Smooth muscle cell (in vitro differentiated cells): ENCODE measurements at regions not wholly inside any gene's neighbourhood (a gene's known extent, or its start where the extent isn't known, plus 50 kb on each side); places are given as distances from the start of the nearest gene placed in this dataset.

Experiments used
- DNase-seq: peaks from one replicate; lab custom pipeline; 2025; ENCODE audit not compliant: unreplicated experiment; lab: John Stamatoyannopoulos, UW
- H2AFZ ChIP-seq: fragments of 200-600 bp; sonication (generic); 2 replicates; pipeline ENCODE4 v1.6.0; 2016; ENCODE audit warnings: antibody characterized with exemption, low read depth, mild to moderate bottlenecking
- H3F3A ChIP-seq: fragments of 200-600 bp; sonication (generic); 2 replicates; pipeline ENCODE4 v1.6.0; 2017; ENCODE audit warnings: antibody characterized with exemption, low read depth
- H3K27ac ChIP-seq: fragments of 200-600 bp; sonication (generic); 2 replicates; pipeline ENCODE4 v1.5.1; 2016; ENCODE audit warnings: low read depth, mild to moderate bottlenecking
- H3K27me3 ChIP-seq: fragments of 200-600 bp; sonication (generic); 2 replicates; pipeline ENCODE4 v1.6.1; 2016; ENCODE audit warnings: low read depth, mild to moderate bottlenecking
- H3K36me3 ChIP-seq: fragments of 200-600 bp; sonication (generic); 2 replicates; pipeline ENCODE4 v1.5.1; 2016; ENCODE audit warnings: low read depth
- H3K4me1 ChIP-seq: fragments of 200-600 bp; sonication (generic); 2 replicates; pipeline ENCODE4 v1.5.1; 2016; ENCODE audit warnings: low read depth
- H3K4me2 ChIP-seq: fragments of 200-600 bp; sonication (generic); 2 replicates; pipeline ENCODE4 v1.6.0; 2016; ENCODE audit warnings: mild to moderate bottlenecking
- H3K4me3 ChIP-seq: fragments of 200-600 bp; sonication (generic); 2 replicates; pipeline ENCODE4 v1.5.1; 2016; ENCODE audit warnings: mild to moderate bottlenecking
- H3K79me2 ChIP-seq: fragments of 200-600 bp; sonication (generic); 2 replicates; pipeline ENCODE4 v1.6.0; 2016; ENCODE audit warnings: low read depth, mild to moderate bottlenecking
- H3K9ac ChIP-seq: fragments of 200-600 bp; sonication (generic); 2 replicates; pipeline ENCODE4 v1.6.0; 2016; ENCODE audit warnings: low read depth
- H3K9me3 ChIP-seq: fragments of 200-600 bp; sonication (generic); replicated peaks from 2 replicates; pipeline ENCODE4 v1.5.1; 2016; ENCODE audit warnings: low read depth
- H4K20me1 ChIP-seq: fragments of 200-600 bp; sonication (generic); 2 replicates; pipeline ENCODE4 v1.6.0; 2016; ENCODE audit warnings: low read depth
- CTCF ChIP-seq: fragments of 200-600 bp; sonication (generic); IDR thresholded peaks from 2 replicates; pipeline ENCODE4 v1.5.1; 2017; ENCODE audit warnings: borderline replicate concordance, mild to moderate bottlenecking, antibody characterized with exemption; ENCODE audit not compliant: insufficient read depth, poor library complexity, severe bottlenecking
- WGBS: methylation state at CpG from one replicate; pipeline ENCODE4 v1.1.7; 2016; ENCODE audit warnings: low lambda C conversion rate; 5-methylcytosine and 5-hydroxymethylcytosine counted together

GRCh38 chr2:224174990-224175389 lies 135.9 kb upstream of the SERPINE2 start:
- H3K4me2 ChIP-seq, result no peak overlapping the region
- no peak for TF ChIP-seq CTCF
- H3K36me3 ChIP-seq, result no peaks in the 10 kb centered on the region
- H4K20me1 ChIP-seq, result no peaks in the 10 kb centered on the region
- no peak for DNase-seq
- H2AFZ ChIP-seq, result no peak overlapping the region
- H3K9ac ChIP-seq, result no peak overlapping the region
- H3K4me1 ChIP-seq, result no peaks in the 10 kb centered on the region
- no peak overlapping the region for H3K4me3 ChIP-seq
- H3F3A ChIP-seq, result no peaks in the 10 kb centered on the region
- no peaks in the 10 kb centered on the region for H3K9me3 ChIP-seq
- H3K27ac ChIP-seq, result no peak overlapping the region
- no peaks in the 10 kb centered on the region for H3K79me2 ChIP-seq
- H3K27me3 ChIP-seq, result no peaks in the 10 kb centered on the region
- 96% methylated on average over 5 of the region's 5 CpGs for WGBS

- Histone ChIP-seq H3K27me3 (no peaks in the 10 kb centered on the region), H2AFZ (no peak overlapping the region), H3K4me1 (no peaks in the 10 kb centered on the region), H4K20me1 (no peaks in the 10 kb centered on the region), H3K36me3 (no peaks in the 10 kb centered on the region), H3F3A (no peaks in the 10 kb centered on the region), H3K79me2 (no peaks in the 10 kb centered on the region), H3K27ac (no peak overlapping the region), H3K4me2 (no peak overlapping the region), H3K9ac (no peak overlapping the region), H3K4me3 (no peak overlapping the region), H3K9me3 (no peaks in the 10 kb centered on the region)
- WGBS, result 56% methylated on average over 1 of the region's 1 CpG
- DNase-seq, result no peak
- TF ChIP-seq CTCF, result no peak
These were observed 135.4 kb upstream of the SERPINE2 start for GRCh38 chr2:224174521-224174920.

- H3K79me2 ChIP-seq, result no peaks in the 10 kb centered on the region
- no peak overlapping the region for H3K4me3 ChIP-seq
- H3K4me2 ChIP-seq, result no peak overlapping the region
- no peaks in the 10 kb centered on the region for H3K36me3 ChIP-seq
- no peaks in the 10 kb centered on the region for H3K9me3 ChIP-seq
- WGBS, result 42% methylated on average over 3 of the region's 3 CpGs
- H2AFZ ChIP-seq, result no peak overlapping the region
- H3K27ac ChIP-seq, result no peak overlapping the region
- H3K27me3 ChIP-seq, result no peaks in the 10 kb centered on the region
- H4K20me1 ChIP-seq, result no peaks in the 10 kb centered on the region
- H3K4me1 ChIP-seq, result no peaks in the 10 kb centered on the region
- no peak for TF ChIP-seq CTCF
- H3F3A ChIP-seq, result no peaks in the 10 kb centered on the region
- H3K9ac ChIP-seq, result no peak overlapping the region
- no peak for DNase-seq
These were observed 134.8 kb upstream of the SERPINE2 start for GRCh38 chr2:224173933-224174332.

- H3F3A ChIP-seq, result no peaks in the 10 kb centered on the region
- no peak for TF ChIP-seq CTCF
- no peak overlapping the region for H3K4me2 ChIP-seq
- H3K4me3 ChIP-seq, result no peak overlapping the region
- H3K79me2 ChIP-seq, result no peaks in the 10 kb centered on the region
- H3K4me1 ChIP-seq, result no peaks in the 10 kb centered on the region
- no peaks in the 10 kb centered on the region for H4K20me1 ChIP-seq
- no peak overlapping the region for H3K9ac ChIP-seq
- no peak overlapping the region for H2AFZ ChIP-seq
- H3K36me3 ChIP-seq, result no peaks in the 10 kb centered on the region
- DNase-seq, result no peak
- H3K9me3 ChIP-seq, result no peaks in the 10 kb centered on the region
- H3K27ac ChIP-seq, result no peak overlapping the region
- H3K27me3 ChIP-seq, result no peaks in the 10 kb centered on the region
These were observed 134.1 kb upstream of the SERPINE2 start for GRCh38 chr2:224173210-224173609.
